SHP77 treated with DMSO at 0.1 percent for 48 hours (cell line): ENCODE measurements at regions not wholly inside any gene's neighbourhood (a gene's known extent, or its start where the extent isn't known, plus 50 kb on each side); places are given as distances from the start of the nearest gene placed in this dataset.
"Not testable (repeated sequence)": the region's sequence is repeated elsewhere in the genome, so short reads cannot be mapped to it uniquely, and the experiment has no call there.

Experiments used
- DNase-seq: peaks from one replicate; lab custom pipeline; 2025; lab: John Stamatoyannopoulos, UW

GRCh38 chr12:131192951-131193350, 239.2 kb downstream of the ADGRD1 start:
- DNase-seq: no peak

DNA sequence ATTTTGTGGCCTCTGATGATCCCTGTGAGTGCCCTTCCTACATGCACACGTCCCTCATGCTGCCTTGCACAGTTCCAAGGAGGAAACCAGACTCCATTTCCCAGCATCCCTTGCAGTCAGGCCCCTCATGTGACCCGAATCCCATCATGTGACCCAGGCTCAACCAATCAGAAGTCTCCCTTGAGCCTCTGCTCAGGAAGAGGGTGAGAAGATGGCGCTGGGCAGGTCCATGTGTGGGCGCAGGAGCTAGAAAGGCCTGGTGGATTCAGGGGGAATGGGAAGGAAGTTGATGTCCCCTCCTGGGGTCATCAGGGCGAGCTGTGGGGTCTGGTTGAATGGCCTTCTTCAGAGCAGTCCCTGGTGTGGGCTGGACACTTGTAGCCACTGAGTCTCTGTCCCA, 240.5 kb downstream of the ADGRD1 start:
- DNase-seq: no peak

DNA sequence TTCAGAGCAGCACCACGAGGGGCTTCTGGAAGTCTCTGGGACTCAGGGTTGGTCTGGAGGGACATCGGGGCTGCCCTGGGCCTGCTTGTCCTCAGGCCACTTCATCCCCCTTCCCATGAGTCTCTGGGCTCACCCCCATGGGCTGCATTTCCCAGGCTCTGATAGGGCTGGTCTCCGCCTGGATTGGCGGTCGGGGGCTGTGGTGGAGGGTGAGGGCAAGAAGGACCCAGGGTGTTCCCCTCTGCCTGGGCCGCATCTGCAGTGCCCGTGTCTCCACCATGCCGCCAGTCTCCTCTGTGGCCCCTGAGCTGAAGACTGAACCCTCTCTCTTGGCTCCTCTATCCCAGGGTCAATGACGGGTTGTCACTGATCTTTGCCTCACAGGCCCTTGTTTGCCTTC, 242.1 kb downstream of the ADGRD1 start:
- DNase-seq: no peak

- DNase-seq: no peak
Measured at GRCh38 chr12:131196220-131196619, 242.5 kb downstream of the ADGRD1 start.

- DNase-seq: no peak
Measured at GRCh38 chr12:131197490-131197889, 243.8 kb downstream of the ADGRD1 start.

DNA sequence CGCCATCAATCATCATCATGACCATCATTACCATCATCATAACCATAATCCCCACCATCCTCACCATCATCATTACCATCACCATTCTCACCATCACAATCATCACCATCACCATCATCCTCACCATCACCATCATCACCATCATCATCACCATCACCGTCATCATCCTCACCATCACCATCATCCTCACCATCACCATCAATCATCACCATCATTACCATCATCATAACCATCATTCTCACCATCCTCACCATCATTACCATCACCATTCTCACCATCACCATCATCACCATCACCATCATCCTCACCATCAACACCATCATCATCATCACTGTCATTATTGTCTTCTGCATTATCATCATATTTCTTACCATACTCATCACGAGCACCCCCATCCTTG, 245.5 kb downstream of the ADGRD1 start:
- no peak for DNase-seq

DNA sequence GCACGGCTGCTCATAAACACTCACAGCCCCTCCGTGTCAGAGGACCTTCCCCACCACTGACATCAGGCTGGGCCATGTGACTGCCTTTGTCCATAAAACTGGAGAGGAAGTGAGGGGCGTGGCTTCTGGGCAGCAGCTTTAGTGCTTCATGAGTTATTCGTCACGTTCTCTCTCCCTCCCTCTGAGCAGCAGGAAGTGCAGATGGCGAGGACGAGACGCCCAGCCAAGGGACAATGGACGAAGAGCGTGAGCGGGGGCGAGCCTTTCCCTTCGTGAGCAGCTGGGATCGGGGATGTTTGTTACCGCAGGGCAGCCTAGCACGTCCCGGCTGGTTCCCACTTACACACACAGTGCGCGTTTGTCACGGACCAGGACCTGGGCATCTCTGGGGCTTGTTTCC, 248.2 kb downstream of the ADGRD1 start:
- not testable (repeated sequence) for DNase-seq

GRCh38 chr12:131202592-131203378, 249.1 kb downstream of the ADGRD1 start:
- DNase-seq: no peak

- no peak for DNase-seq
Measured at GRCh38 chr12:131203666-131204415, 250.1 kb downstream of the ADGRD1 start.

DNA sequence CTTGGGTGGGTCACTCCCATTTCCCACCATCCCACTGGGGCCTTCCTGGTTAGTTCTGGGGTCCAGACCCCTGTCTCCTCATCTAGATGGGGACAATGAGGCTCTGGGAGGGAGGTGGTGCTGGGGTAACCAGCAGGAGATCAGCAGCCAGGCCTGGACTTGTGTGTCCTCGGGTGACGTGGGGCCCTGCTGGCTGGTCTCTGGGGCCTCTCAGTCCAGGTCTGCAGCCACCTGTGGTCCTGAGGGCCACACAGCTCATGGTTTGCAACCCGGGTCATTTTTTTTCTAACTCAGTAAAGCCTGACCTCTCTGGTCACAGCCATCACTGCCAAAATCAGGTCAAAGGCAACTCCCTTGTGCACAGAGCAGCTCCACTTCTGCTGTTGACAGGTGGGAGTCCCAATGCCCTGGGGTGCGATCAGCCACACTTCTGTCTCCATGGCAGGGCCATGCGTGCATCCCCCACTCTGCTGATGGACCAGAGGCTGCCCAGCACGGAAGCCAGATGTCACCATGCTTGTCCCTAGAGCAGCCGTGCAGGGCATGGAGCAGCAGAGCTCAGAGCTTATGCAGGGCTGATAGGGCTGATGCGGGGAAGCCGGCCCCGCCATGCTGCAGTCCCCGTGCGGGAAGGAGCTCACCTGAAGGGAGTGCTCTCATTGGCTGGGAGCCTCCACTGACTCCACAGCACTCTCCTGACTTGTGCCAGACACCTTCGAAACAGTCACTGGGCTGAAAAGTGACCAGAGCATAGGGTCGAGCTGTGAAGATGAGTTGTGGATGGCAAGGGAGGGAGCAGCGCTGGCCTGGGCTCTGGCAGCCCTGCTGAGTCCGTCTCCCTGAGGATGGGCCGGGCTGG, 250.9 kb downstream of the ADGRD1 start:
- no peak for DNase-seq

DNA sequence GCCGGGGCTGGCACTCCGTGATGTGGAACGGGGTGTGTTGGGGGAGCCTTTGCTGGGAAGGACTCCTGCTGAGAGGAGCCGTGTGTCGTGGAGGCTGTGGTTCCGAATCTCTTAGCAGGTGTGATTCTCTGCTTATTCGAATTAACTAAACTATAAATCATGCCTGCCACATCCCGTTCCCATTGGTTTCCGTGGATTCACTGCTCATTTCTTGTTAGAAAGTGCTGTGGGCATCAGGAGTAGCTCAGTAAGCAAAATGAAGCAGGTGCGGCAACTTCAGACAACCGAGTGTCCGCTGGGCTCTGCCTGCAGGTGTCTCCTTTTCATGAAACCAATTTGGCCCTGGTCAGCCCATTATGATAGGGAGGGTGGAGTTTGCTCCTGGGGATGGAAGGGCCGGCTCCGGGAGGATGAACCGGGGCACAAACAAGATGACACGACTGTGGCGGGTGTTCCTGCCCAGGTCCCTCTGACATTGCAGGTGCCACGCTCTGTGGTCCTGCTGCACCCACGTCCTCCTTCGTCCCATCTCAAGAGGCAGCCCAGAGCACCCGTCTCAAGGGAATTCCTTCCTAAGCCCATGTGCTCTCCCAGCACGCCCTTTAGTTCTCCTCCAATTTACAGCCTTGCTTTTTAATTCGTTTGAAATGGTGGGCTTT, 251.7 kb downstream of the ADGRD1 start:
- not testable (repeated sequence) for DNase-seq

GRCh38 chr12:131206630-131207299, 253.1 kb downstream of the ADGRD1 start:
- DNase-seq: not testable (repeated sequence)

DNA sequence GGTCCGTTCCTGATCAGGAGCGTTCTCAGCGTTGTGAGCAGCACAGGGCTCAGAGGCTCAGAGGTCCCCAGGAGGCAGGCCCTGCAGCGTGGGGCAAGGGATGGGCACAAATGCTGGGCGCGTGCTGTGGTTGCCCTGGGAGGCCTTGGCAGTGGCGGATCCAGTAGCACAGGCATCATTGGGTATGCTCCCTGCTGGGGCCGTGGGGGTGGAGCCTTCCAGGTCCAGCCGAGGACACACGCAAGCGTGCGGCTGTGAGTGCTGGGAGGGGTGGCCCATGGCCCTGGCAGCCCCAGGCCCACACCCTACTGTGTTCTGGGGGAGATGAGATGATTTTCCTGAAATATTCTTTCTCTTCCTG, 253.6 kb downstream of the ADGRD1 start:
- not testable (repeated sequence) for DNase-seq

GRCh38 chr12:131207841-131208240, 254.1 kb downstream of the ADGRD1 start:
- DNase-seq: not testable (repeated sequence)

DNA sequence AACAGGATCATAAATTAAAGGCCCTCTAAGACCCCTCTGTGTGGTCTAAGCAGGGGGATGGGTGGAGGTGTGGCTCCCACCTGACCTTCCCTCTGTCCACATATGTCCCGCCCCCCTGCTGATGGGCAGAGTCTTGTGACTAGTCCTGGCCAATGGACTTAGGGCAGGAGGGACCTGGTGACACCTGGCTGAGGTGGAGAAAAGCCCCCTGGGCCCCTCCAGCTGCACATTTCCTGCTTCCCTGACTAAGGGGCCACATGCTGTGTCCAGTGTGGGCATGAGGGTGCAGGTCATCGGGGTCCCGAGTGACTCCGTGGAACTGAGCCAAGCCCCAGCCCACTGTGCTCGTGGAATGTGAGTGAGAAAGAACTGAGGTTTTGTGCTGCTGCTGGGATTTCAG, 254.7 kb downstream of the ADGRD1 start:
- no peak for DNase-seq

GRCh38 chr12:131209082-131210070, 255.7 kb downstream of the ADGRD1 start:
- no peak for DNase-seq

GRCh38 chr12:131210506-131211339, 257.0 kb downstream of the ADGRD1 start:
- no peak for DNase-seq

GRCh38 chr12:131211340-131211938, 257.7 kb downstream of the ADGRD1 start:
- DNase-seq: no peak
